DMS114 treated with DMSO at 0.1 percent for 48 hours (cell line): ENCODE measurements at regions not wholly inside any gene's neighbourhood (a gene's known extent, or its start where the extent isn't known, plus 50 kb on each side); places are given as distances from the start of the nearest gene placed in this dataset.
"Not testable (repeated sequence)": the region's sequence is repeated elsewhere in the genome, so short reads cannot be mapped to it uniquely, and the experiment has no call there.

Source experiments
- DNase-seq: peaks from one replicate; lab custom pipeline; 2025; ENCODE audit not compliant: unreplicated experiment; lab: John Stamatoyannopoulos, UW

GRCh38 chr15:36156879-36157427 is 422.5 kb upstream of the CDIN1 start:
- DNase-seq = no peak

GRCh38 chr15:36160351-36160750 is 419.1 kb upstream of the CDIN1 start:
- no peak for DNase-seq

- no peak for DNase-seq
These were observed 418.3 kb upstream of the CDIN1 start for GRCh38 chr15:36161108-36161507.

GRCh38 chr15:36161771-36162212 is 417.6 kb upstream of the CDIN1 start:
- DNase-seq = peak; percentile 95

- not testable (repeated sequence) for DNase-seq
These were observed 415.4 kb upstream of the CDIN1 start for GRCh38 chr15:36163983-36164382.

- no peak for DNase-seq
These were observed 406.5 kb upstream of the CDIN1 start for GRCh38 chr15:36172955-36173354.

GRCh38 chr15:36175186-36175740 is 404.2 kb upstream of the CDIN1 start:
- DNase-seq = no peak

GRCh38 chr15:36175741-36176291 is 403.6 kb upstream of the CDIN1 start:
- DNase-seq = no peak

GRCh38 chr15:36177590-36178302 is 401.7 kb upstream of the CDIN1 start:
- DNase-seq = peak; percentile 79

- no peak for DNase-seq
These were observed 401.2 kb upstream of the CDIN1 start for GRCh38 chr15:36178303-36178633.

- DNase-seq = no peak
These were observed 396.2 kb upstream of the CDIN1 start for GRCh38 chr15:36183201-36183600.

GRCh38 chr15:36185438-36185837 is 394.0 kb upstream of the CDIN1 start:
- no peak for DNase-seq

- no peak for DNase-seq
These were observed 393.6 kb upstream of the CDIN1 start for GRCh38 chr15:36185845-36186244.

GRCh38 chr15:36186376-36186775 is 393.1 kb upstream of the CDIN1 start:
- DNase-seq = no peak

- DNase-seq = no peak
These were observed 388.0 kb upstream of the CDIN1 start for GRCh38 chr15:36191459-36191858.

GRCh38 chr15:36195361-36196007 is 383.9 kb upstream of the CDIN1 start:
- not testable (repeated sequence) for DNase-seq

- no peak for DNase-seq
These were observed 370.4 kb upstream of the CDIN1 start for GRCh38 chr15:36208868-36209582.

GRCh38 chr15:36210426-36210825 is 369.0 kb upstream of the CDIN1 start:
- DNase-seq = no peak

GRCh38 chr15:36218322-36218721 is 361.1 kb upstream of the CDIN1 start:
- no peak for DNase-seq

- DNase-seq = no peak
These were observed 360.4 kb upstream of the CDIN1 start for GRCh38 chr15:36218991-36219390.

- DNase-seq = no peak
These were observed 357.4 kb upstream of the CDIN1 start for GRCh38 chr15:36221992-36222391.
